Subcutaneous abdominal adipose tissue (tissue), 5 donors: ENCODE measurements at regions not wholly inside any gene's neighbourhood (a gene's known extent, or its start where the extent isn't known, plus 50 kb on each side); places are given as distances from the start of the nearest gene placed in this dataset.
"Not testable (repeated sequence)": the region's sequence is repeated elsewhere in the genome, so short reads cannot be mapped to it uniquely, and the experiment has no call there.

ENCODE experiments used
- H3K27ac ChIP-seq: one replicate; pipeline ENCODE4 v1.7.0; 2013; ENCODE audit warnings: low read depth, mild to moderate bottlenecking, inconsistent platforms, low read length, moderate library complexity
- H3K27me3 ChIP-seq, 5 donors: one replicate each; pipeline ENCODE4 v1.7.0; 2013; ENCODE audit warnings: low read length in 5 of 5, inconsistent platforms in 1 of 5; ENCODE audit not compliant: control insufficient read depth in 5 of 5, insufficient read depth in 4 of 5
- H3K36me3 ChIP-seq, 5 donors: one replicate each; pipeline ENCODE4 v1.7.0; 2013; ENCODE audit warnings: low read length in 5 of 5; ENCODE audit not compliant: control insufficient read depth in 5 of 5, insufficient read depth in 5 of 5
- H3K4me1 ChIP-seq, 5 donors: one replicate each; pipeline ENCODE4 v1.7.0; 2013; ENCODE audit warnings: low read length in 5 of 5, mild to moderate bottlenecking in 3 of 5, moderate library complexity in 1 of 5; ENCODE audit not compliant: control insufficient read depth in 5 of 5, insufficient read depth in 5 of 5
- H3K4me3 ChIP-seq, 5 donors: one replicate each; pipeline ENCODE4 v1.7.0; 2013; ENCODE audit warnings: low read length in 5 of 5, low read depth in 1 of 5
- H3K9ac ChIP-seq, 5 donors: one replicate each; pipeline ENCODE4 v1.7.0; 2013; ENCODE audit warnings: low read length in 5 of 5, mild to moderate bottlenecking in 4 of 5, moderate library complexity in 3 of 5
- H3K9me3 ChIP-seq, 5 donors: one replicate each; pipeline ENCODE4 v1.7.0; 2013; ENCODE audit warnings: low read length in 5 of 5; ENCODE audit not compliant: control insufficient read depth in 5 of 5
- donor health status: healthy.
- donor health status: healthy.
- donor health status: healthy.
- donor health status: healthy.
- donor health status: healthy.

GRCh38 chr6:137979263-137979662 lies 112.2 kb downstream of the TNFAIP3 start:
- not testable (repeated sequence) for H3K9me3 ChIP-seq, H3K4me3 ChIP-seq, H3K27ac ChIP-seq, H3K9ac ChIP-seq, H3K27me3 ChIP-seq, H3K36me3 ChIP-seq
- H3K4me1 ChIP-seq: peaks cover 0 to 13% (median 9%) of the 10 kb centered on the region in 5 donors

GRCh38 chr6:137980777-137981176 lies 113.7 kb downstream of the TNFAIP3 start:
- Histone ChIP-seq H3K36me3 (no peaks in the 10 kb centered on the region), H3K27ac (no peak overlapping the region), H3K4me1 (no peaks in the 10 kb centered on the region), H3K9me3 (no peaks in the 10 kb centered on the region), H3K9ac (no peak overlapping the region), H3K4me3 (no peak overlapping the region), H3K27me3 (no peaks in the 10 kb centered on the region)

- no peak overlapping the region for H3K27ac ChIP-seq
- H3K36me3 ChIP-seq: no peaks in the 10 kb centered on the region
- no peaks in the 10 kb centered on the region for H3K4me1 ChIP-seq
- H3K9me3 ChIP-seq: no peaks in the 10 kb centered on the region
- H3K27me3 ChIP-seq: no peaks in the 10 kb centered on the region
- H3K9ac ChIP-seq: no peak overlapping the region
- no peak overlapping the region for H3K4me3 ChIP-seq
Observed at GRCh38 chr6:137981758-137982157, 114.7 kb downstream of the TNFAIP3 start.

GRCh38 chr6:137982418-137983189 lies 115.5 kb downstream of the TNFAIP3 start:
- no peak overlapping the region for H3K27ac ChIP-seq
- no peak overlapping the region for H3K4me3 ChIP-seq
- H3K27me3 ChIP-seq: no peaks in the 10 kb centered on the region
- no peaks in the 10 kb centered on the region for H3K4me1 ChIP-seq
- no peaks in the 10 kb centered on the region for H3K9me3 ChIP-seq
- H3K36me3 ChIP-seq: no peaks in the 10 kb centered on the region
- H3K9ac ChIP-seq: no peak overlapping the region

GRCh38 chr6:137983269-137983668 lies 116.2 kb downstream of the TNFAIP3 start:
- H3K9ac ChIP-seq: no peak overlapping the region
- no peak overlapping the region for H3K4me3 ChIP-seq
- H3K9me3 ChIP-seq: no peaks in the 10 kb centered on the region
- H3K27ac ChIP-seq: no peak overlapping the region
- no peaks in the 10 kb centered on the region for H3K27me3 ChIP-seq
- no peaks in the 10 kb centered on the region for H3K36me3 ChIP-seq
- H3K4me1 ChIP-seq: no peaks in the 10 kb centered on the region

GRCh38 chr6:137989664-137990063 lies 117.6 kb downstream of the PERP start:
- no peaks in the 10 kb centered on the region for H3K9me3 ChIP-seq
- H3K27me3 ChIP-seq: peaks cover 0 to 3% (median 0%) of the 10 kb centered on the region in 5 donors
- no peak overlapping the region for H3K9ac ChIP-seq
- H3K27ac ChIP-seq: no peak overlapping the region
- no peak overlapping the region for H3K4me3 ChIP-seq
- no peaks in the 10 kb centered on the region for H3K4me1 ChIP-seq
- H3K36me3 ChIP-seq: no peaks in the 10 kb centered on the region

- Histone ChIP-seq H3K4me3 (no peak overlapping the region), H3K27me3 (peaks cover 0 to 7% (median 0%) of the 10 kb centered on the region in 5 donors), H3K27ac (no peak overlapping the region), H3K9ac (no peak overlapping the region), H3K36me3 (no peaks in the 10 kb centered on the region), H3K9me3 (peaks cover 3 to 8% (median 6%) of the 10 kb centered on the region in 5 donors), H3K4me1 (no peaks in the 10 kb centered on the region)
Observed at GRCh38 chr6:137995371-137995770, 111.8 kb downstream of the PERP start.

- Histone ChIP-seq H3K4me3 (no peak overlapping the region), H3K9ac (no peak overlapping the region), H3K4me1 (no peaks in the 10 kb centered on the region), H3K36me3 (no peaks in the 10 kb centered on the region), H3K27ac (no peak overlapping the region), H3K27me3 (peaks cover 0 to 4% (median 0%) of the 10 kb centered on the region in 5 donors), H3K9me3 (peaks cover 3 to 8% (median 6%) of the 10 kb centered on the region in 5 donors)
Observed at GRCh38 chr6:137998461-137999019, 108.7 kb downstream of the PERP start.

GRCh38 chr6:137999815-138000214 lies 107.4 kb downstream of the PERP start:
- Histone ChIP-seq H3K27me3 (peaks cover 0 to 4% (median 0%) of the 10 kb centered on the region in 5 donors), H3K4me1 (no peaks in the 10 kb centered on the region), H3K9ac (no peak overlapping the region), H3K4me3 (no peak overlapping the region), H3K27ac (no peak overlapping the region), H3K9me3 (peaks cover 3 to 8% (median 6%) of the 10 kb centered on the region in 5 donors), H3K36me3 (no peaks in the 10 kb centered on the region)

GRCh38 chr6:138000941-138001340 lies 106.3 kb downstream of the PERP start:
- Histone ChIP-seq H3K9me3 (peaks cover 3 to 8% (median 6%) of the 10 kb centered on the region in 5 donors), H3K27me3 (peaks cover 0 to 2% (median 0%) of the 10 kb centered on the region in 5 donors), H3K4me3 (no peak overlapping the region), H3K9ac (no peak overlapping the region), H3K36me3 (no peaks in the 10 kb centered on the region), H3K27ac (no peak overlapping the region), H3K4me1 (no peaks in the 10 kb centered on the region)
